NCI-H1694 (cell line): ENCODE measurements at regions not wholly inside any gene's neighbourhood (a gene's known extent, or its start where the extent isn't known, plus 50 kb on each side); places are given as distances from the start of the nearest gene placed in this dataset.

Experiments
- DNase-seq: peaks from one replicate; lab custom pipeline; 2025; lab: John Stamatoyannopoulos, UW

- no peak for DNase-seq
Observed at GRCh38 chr3:54021071-54021470, 101.3 kb upstream of the CACNA2D3 start.

DNA sequence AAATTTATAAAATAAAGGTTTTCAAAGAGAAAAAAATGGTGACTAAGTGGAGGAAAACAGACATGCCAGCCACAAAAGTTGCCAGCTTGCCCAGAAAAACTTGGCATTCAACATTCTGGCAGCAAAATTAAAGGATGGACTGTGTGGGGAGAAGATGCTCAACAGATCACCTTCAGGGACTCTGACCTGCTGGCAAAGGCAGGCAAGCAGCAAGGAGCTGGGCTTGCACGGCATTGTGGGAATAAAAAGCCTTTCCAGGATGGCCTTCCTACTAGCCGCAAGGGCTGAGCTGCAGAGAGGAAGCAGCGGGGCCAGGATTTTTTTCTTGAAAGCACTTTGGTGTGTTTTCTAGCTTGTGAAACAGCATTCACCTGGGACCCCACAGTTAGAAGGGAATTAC, 101.9 kb upstream of the CACNA2D3 start:
- DNase-seq: no peak

- DNase-seq: no peak
Observed at GRCh38 chr3:54014067-54014466, 108.3 kb upstream of the CACNA2D3 start.

- DNase-seq: no peak
Observed at GRCh38 chr3:54008744-54009143, 113.6 kb upstream of the CACNA2D3 start.

DNA sequence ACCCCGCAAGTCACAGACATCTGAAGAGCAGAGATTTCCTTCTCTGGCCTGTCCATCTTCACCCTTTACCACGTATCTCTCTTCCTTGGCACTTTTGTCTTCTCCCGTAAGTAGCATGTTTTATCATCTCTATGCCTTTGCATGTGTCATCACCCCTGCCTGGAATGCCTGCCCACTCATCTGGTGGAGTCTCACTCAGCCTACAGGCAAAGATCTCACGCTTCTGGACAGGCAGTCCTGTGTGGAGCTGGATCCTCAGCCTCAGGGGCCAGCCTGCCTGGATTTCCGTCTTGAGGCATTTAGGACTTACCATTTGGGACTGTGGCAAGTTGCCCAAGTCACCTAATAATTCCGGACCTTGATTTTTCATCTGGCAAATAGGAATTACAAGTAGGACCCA, 114.3 kb upstream of the CACNA2D3 start:
- DNase-seq: no peak

DNA sequence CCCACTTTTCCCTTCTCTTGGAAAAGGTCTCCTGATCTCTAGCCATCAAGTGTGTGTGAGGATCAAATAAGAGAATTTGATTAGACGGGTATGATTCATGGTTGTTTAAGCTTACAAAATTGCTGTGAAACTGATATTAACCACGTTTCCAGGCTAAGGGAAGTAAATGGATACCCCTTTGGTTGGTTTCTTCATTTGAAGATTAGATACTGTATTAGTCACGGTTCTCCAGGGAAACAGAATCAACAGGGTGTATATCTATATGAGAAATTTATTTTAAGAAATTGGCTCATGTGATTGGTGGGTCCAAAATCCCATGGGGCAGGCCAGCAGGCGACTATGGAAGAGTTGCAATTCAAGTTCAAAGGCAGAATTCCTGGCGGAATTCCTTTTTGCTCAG, 112.7 kb upstream of the SELENOK start:
- DNase-seq: no peak

DNA sequence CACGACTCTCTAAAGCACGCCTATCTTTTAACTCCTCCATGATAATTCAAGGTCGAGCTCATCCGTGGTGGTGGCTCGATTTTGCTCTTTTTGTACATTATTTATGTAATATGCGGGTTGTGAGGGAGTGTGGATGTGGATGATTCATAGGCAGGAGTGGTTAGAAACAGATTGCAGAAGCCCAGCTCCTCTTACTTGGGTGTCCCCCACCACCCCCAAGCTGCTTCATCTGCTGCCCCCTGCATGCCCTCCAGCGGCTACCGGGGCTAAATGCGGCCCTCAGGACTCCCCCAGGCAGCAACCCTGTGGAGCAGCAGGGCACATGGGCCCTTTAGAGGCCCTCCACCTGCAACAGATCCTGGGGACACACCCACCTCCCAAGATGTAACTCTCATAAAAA, 111.5 kb upstream of the SELENOK start:
- no peak for DNase-seq

- no peak for DNase-seq
Observed at GRCh38 chr3:53999725-54000124, 108.1 kb upstream of the SELENOK start.

GRCh38 chr3:53998980-53999379, 107.3 kb upstream of the SELENOK start:
- no peak for DNase-seq

DNA sequence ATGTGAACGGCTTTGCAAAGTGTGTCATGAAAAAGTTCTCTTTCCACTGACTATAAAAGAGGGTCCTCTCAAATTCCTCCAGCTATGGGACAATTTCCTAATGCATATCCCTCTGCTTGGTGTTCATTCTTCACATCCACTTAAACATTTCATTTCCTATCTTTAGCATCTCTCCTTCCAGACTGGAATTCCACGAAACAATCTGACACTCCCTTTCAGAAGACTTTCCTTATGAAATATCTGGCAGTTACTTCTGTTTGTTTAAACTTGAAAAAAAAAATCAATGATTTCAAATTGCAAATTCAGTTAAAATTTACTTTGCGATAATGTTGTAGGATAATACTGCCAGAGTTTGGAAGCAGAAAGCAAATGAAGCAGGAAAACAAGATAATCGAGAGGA, 105.8 kb upstream of the SELENOK start:
- DNase-seq: no peak

- no peak for DNase-seq
Observed at GRCh38 chr3:53996141-53996874, 104.6 kb upstream of the SELENOK start.

- no peak for DNase-seq
Observed at GRCh38 chr3:53994986-53995603, 103.4 kb upstream of the SELENOK start.

DNA sequence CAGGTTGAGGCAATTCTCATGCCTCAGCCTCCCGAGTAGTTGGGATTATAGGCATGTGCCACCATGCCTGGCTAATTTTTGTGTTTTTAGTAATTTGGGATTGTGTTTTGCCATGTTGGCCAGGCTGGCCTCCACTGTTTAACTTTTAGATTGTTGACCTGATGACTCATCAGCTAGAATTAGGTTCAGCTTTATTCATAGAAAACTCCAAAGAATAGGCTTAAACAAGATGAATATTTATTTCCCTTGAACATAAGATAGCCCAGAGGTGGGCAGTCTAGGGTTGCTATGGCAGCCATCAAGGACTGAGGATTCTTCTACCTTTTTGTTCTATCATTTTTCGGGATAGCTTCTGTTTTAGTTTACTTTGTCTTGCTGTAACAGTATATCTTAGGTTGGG, 99.6 kb upstream of the SELENOK start:
- no peak for DNase-seq

DNA sequence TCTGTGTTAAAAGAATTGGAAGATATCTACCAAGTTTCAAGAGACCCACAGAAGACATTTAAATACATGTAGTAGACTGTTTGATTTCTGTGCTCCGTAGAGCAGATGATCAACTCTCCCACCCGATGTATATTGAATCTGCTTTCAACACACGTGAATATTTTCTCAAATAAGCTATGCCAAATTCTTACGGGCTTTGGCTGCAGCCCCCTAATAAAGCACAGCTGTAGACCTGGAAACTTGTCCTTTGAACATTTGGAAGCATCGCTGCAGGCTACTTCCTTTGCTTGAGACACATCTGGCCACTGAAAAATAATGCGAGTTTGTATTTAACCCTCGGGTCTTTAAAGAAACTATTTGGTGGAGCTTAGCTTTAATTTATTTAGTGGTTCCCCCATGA, 98.3 kb upstream of the SELENOK start:
- DNase-seq: no peak

DNA sequence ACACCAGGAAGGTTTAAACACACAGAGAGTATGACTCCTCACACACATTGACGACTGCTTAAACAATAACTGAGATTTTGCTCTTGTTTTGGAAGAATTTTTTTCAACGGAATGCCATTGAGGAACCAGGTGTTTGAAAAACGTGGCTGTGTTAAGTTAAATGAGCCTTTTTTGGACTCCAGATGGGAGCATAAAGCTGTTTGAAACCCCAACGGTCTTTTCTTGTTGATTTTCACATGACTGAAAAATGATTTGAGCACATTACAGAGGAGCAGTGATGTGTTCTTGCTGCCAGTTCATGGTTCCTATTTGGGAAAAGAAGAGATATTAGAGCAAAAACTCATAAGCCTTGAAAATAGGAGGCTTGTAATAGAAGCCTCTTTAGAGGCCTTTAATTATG, 97.8 kb upstream of the SELENOK start:
- no peak for DNase-seq

DNA sequence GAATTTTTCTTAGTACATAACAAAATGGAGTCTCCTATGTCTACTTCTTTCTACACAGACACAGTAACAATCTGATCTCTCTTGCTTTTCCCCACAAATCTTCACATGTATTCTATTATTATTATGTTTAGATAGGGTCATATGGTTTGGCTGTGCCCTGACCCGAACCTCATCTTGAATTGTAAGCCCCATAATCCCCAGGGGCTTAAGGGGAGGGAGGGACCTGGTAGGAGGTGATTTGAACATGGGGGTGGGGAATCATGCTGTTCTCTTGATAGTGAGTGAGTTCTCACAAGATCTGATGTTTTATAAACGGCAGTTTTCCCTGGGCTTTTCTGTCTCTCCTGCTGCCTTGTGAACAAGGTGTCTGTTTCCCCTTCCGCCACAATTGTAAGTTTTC, 86.7 kb upstream of the SELENOK start:
- no peak for DNase-seq

DNA sequence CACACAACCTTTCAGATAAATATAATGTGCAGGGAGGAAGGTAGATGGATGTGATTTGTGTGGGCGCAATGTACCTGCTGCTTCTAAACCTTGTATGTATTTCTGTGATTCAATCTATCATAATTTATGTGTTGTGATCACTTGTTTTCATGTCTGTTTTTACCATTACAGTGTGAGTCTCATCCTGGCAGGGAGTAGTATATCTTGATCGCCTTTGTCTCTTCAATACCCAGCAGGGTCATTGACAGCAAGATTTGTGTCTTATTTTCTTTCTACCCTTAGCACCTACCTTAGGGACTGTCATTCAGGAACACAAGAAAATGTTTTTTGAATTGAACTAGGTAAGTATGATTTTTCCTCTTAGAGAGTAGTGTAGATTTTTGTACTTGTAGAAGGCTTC, 83.7 kb upstream of the SELENOK start:
- DNase-seq: no peak

- DNase-seq: no peak
Observed at GRCh38 chr3:53974324-53974723, 82.7 kb upstream of the SELENOK start.

- DNase-seq: no peak
Observed at GRCh38 chr3:53973905-53974304, 82.2 kb upstream of the SELENOK start.

DNA sequence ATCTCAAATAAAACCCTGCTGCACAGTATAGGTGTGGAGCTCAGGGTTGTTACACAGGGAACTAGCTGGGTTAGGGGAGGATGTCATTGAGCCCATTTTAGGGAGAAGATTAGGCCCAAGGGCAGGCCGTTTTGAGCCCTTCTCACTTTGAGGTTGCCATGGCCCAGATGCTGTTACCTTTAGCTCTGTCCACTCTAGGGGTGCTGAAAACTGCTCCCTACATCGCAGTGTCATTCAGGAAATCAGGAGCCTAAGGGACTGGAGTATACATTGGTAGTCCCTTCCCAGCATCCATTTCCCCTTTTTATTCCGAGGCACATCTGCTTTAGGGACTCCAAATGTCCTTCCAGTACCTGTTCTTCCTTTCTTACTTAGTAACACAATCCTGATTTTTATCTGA, 79.0 kb upstream of the SELENOK start:
- DNase-seq: no peak

DNA sequence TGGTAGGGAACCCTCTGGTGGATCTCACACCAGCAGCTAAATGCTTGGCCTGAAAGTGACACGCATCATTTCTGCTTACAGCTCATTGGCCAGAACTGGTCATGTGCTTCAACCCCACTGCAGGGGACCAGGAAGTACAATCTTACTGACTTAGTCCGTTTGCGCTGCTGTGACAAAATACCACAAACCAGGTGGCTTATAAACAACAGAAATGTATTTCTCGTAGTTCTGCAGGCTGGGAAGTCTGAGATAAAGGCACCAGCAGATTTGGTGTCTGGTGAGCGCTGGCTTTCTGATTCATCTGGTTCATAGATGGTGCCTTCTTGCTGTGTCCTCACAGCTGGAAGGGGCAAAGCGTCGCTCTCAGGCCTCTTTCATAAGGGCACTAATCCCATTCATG, 77.4 kb upstream of the SELENOK start:
- no peak for DNase-seq

- DNase-seq: no peak
Observed at GRCh38 chr3:53965291-53965690, 73.6 kb upstream of the SELENOK start.

DNA sequence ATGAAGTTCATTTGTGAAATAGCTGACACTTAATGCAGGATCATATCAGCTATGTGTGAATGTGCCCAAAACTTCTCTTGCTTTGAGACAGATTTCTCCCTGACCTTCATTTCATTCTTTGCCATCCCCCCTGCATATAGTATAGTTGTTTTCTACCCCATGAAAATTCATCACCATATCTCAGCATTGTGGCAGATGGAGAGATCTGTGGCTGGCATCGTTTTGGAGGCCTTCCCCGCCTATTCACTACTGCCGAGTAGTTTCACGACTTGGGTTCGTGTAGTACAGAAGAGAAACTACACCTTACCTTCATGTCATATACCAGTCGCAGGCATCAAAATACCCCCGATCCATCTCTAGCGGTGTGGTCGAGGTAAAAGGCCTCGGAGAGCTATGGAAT, 66.2 kb upstream of the SELENOK start:
- no peak for DNase-seq

DNA sequence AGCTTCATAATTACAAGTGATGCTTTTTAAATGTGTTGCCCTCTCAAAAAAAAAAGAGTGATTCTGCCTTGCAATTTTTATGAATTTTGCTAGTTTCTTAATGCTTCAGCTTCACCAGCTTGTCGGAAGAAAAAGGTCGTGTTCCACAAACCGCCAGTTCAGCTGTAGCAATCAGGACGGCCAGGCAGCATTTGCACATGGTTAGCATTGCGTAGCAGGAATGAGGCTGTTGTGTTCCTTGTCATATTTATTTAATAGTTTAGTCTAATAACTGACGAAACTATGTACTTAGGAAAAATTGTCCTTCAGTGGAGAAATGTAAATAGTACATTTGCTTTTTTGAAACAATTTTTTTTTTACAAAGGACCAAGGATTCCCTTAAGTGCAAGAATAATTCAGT, 64.9 kb upstream of the SELENOK start:
- DNase-seq: no peak
